Activated naive CD4-positive, alpha-beta T cell treated with anti-CD3 and anti-CD28 coated beads, Interleukin-2, amount 50 U/mL, for 72 hours (primary cell): ENCODE measurements at regions not wholly inside any gene's neighbourhood (a gene's known extent, or its start where the extent isn't known, plus 50 kb on each side); places are given as distances from the start of the nearest gene placed in this dataset.
A peak's percentile ranks its signal among the peaks of the same experiment; 100 is the strongest.

ENCODE experiments used
- ATAC-seq, 2 donors: fragments of 150-1000 bp; cut with Tn5 transposase; 2 replicates each; pipeline ENCODE4 v1.10.0; 2021; ENCODE audit warnings: mild to moderate bottlenecking in 2 of 2, moderate library complexity in 2 of 2
- DNase-seq, 2 donors: peaks; one replicate each; pipeline ENCODE4 v3.0.0; 2021 to 2022; ENCODE audit warnings: low spot score in 2 of 2
- H3K27ac Mint-ChIP-seq, 2 donors: one replicate each; pipeline ENCODE4 v1.8.0; 2022; ENCODE audit warnings: mild to moderate bottlenecking in 2 of 2, mixed read lengths in 2 of 2
- H3K36me3 Mint-ChIP-seq, 2 donors: one replicate each; pipeline ENCODE4 v1.8.0; 2022; ENCODE audit warnings: mixed read lengths in 2 of 2
- H3K9me3 Mint-ChIP-seq, 2 donors: one replicate each; pipeline ENCODE4 v1.8.0; 2022; ENCODE audit warnings: mixed read lengths in 2 of 2

- H3K36me3 Mint-ChIP-seq = no peaks in the 10 kb centered on the region
- no peak for DNase-seq
- H3K27ac Mint-ChIP-seq = no peak overlapping the region
- H3K9me3 Mint-ChIP-seq = no peaks in the 10 kb centered on the region
- ATAC-seq = no peak
These were observed 232.1 kb downstream of the ENC1 start for GRCh38 chr5:74408150-74409043.

- no peaks in the 10 kb centered on the region for H3K36me3 Mint-ChIP-seq
- no peaks in the 10 kb centered on the region for H3K9me3 Mint-ChIP-seq
- no peak overlapping the region for H3K27ac Mint-ChIP-seq
- no peak for ATAC-seq
- DNase-seq = no peak
These were observed 232.8 kb downstream of the ENC1 start for GRCh38 chr5:74407701-74408100.

GRCh38 chr5:74406844-74407243, 233.7 kb downstream of the ENC1 start:
- ATAC-seq (no peak), DNase-seq (no peak)
- Mint-ChIP-seq H3K27ac (no peak overlapping the region), H3K9me3 (no peaks in the 10 kb centered on the region), H3K36me3 (no peaks in the 10 kb centered on the region)

GRCh38 chr5:74405593-74405992, 234.9 kb downstream of the ENC1 start:
- DNase-seq (no peak), ATAC-seq (no peak)
- Mint-ChIP-seq H3K9me3 (no peaks in the 10 kb centered on the region), H3K27ac (no peak overlapping the region), H3K36me3 (no peaks in the 10 kb centered on the region)

- H3K9me3 Mint-ChIP-seq = no peaks in the 10 kb centered on the region
- ATAC-seq (no peak), DNase-seq (no peak)
- H3K36me3 Mint-ChIP-seq = no peaks in the 10 kb centered on the region
- no peak overlapping the region for H3K27ac Mint-ChIP-seq
These were observed 235.7 kb downstream of the ENC1 start for GRCh38 chr5:74404574-74405508.

- ATAC-seq = no peak
- no peak for DNase-seq
- Mint-ChIP-seq H3K36me3 (no peaks in the 10 kb centered on the region), H3K27ac (no peak overlapping the region), H3K9me3 (no peaks in the 10 kb centered on the region)
These were observed 236.8 kb downstream of the ENC1 start for GRCh38 chr5:74403771-74404170.

- ATAC-seq (no peak), DNase-seq (no peak)
- Mint-ChIP-seq H3K36me3 (no peaks in the 10 kb centered on the region), H3K9me3 (no peaks in the 10 kb centered on the region), H3K27ac (no peak overlapping the region)
These were observed 238.0 kb downstream of the ENC1 start for GRCh38 chr5:74402553-74402952.

GRCh38 chr5:74401946-74402320, 238.6 kb downstream of the ENC1 start:
- Mint-ChIP-seq H3K36me3 (no peaks in the 10 kb centered on the region), H3K27ac (no peak overlapping the region), H3K9me3 (no peaks in the 10 kb centered on the region)
- DNase-seq (no peak), ATAC-seq (no peak)

GRCh38 chr5:74401281-74401945, 239.1 kb downstream of the ENC1 start:
- ATAC-seq (no peak), DNase-seq (no peak)
- H3K9me3 Mint-ChIP-seq = no peaks in the 10 kb centered on the region
- no peaks in the 10 kb centered on the region for H3K36me3 Mint-ChIP-seq
- no peak overlapping the region for H3K27ac Mint-ChIP-seq

- H3K27ac Mint-ChIP-seq = no peak overlapping the region
These were observed 240.5 kb downstream of the ENC1 start for GRCh38 chr5:74400067-74400466.

GRCh38 chr5:74396913-74397622, 243.5 kb downstream of the ENC1 start:
- no peaks in the 10 kb centered on the region for H3K36me3 Mint-ChIP-seq
- no peak for DNase-seq

More at GRCh38 chr5:74400067-74400466, 240.5 kb downstream of the ENC1 start:
- H3K9me3 Mint-ChIP-seq = no peaks in the 10 kb centered on the region
- H3K36me3 Mint-ChIP-seq = no peaks in the 10 kb centered on the region
- ATAC-seq (no peak), DNase-seq (no peak)

GRCh38 chr5:74394916-74395880, 245.3 kb downstream of the ENC1 start:
- no peak for DNase-seq
- no peaks in the 10 kb centered on the region for H3K36me3 Mint-ChIP-seq
- no peaks in the 10 kb centered on the region for H3K9me3 Mint-ChIP-seq
- no peak overlapping the region for H3K27ac Mint-ChIP-seq
- no peak for ATAC-seq

More at GRCh38 chr5:74396913-74397622, 243.5 kb downstream of the ENC1 start:
- H3K27ac Mint-ChIP-seq = no peak overlapping the region
- no peaks in the 10 kb centered on the region for H3K9me3 Mint-ChIP-seq
- ATAC-seq = no peak

GRCh38 chr5:74394528-74394915, 246.0 kb downstream of the ENC1 start:
- H3K36me3 Mint-ChIP-seq = no peaks in the 10 kb centered on the region
- no peak for DNase-seq
- ATAC-seq = no peak
- H3K27ac Mint-ChIP-seq = no peak overlapping the region
- no peaks in the 10 kb centered on the region for H3K9me3 Mint-ChIP-seq

GRCh38 chr5:74393943-74394342, 246.6 kb downstream of the ENC1 start:
- no peak overlapping the region for H3K27ac Mint-ChIP-seq
- peak in 1 of 2 donors; percentile 61 for ATAC-seq
- H3K36me3 Mint-ChIP-seq = no peaks in the 10 kb centered on the region
- H3K9me3 Mint-ChIP-seq = no peaks in the 10 kb centered on the region
- no peak for DNase-seq

- ATAC-seq = no peak
- H3K27ac Mint-ChIP-seq = no peak overlapping the region
- no peaks in the 10 kb centered on the region for H3K36me3 Mint-ChIP-seq
- H3K9me3 Mint-ChIP-seq = no peaks in the 10 kb centered on the region
- no peak for DNase-seq
These were observed 247.7 kb downstream of the ENC1 start for GRCh38 chr5:74392711-74393351.
